Right hindlimb (tissue), 1 donor: ENCODE measurements at regions not wholly inside any gene's neighbourhood (a gene's known extent, or its start where the extent isn't known, plus 50 kb on each side); places are given as distances from the start of the nearest gene placed in this dataset.

Source experiments
- DNase-seq: peaks from one replicate; pipeline ENCODE4 v3.0.0-alpha.2; 2018

- no peak for DNase-seq
Measured at GRCh38 chr2:59096973-59097372, 855.8 kb upstream of the FANCL start.

GRCh38 chr2:59093571-59093970 lies 852.4 kb upstream of the FANCL start:
- DNase-seq: no peak

- no peak for DNase-seq
Measured at GRCh38 chr2:59084326-59084725, 843.2 kb upstream of the FANCL start.

GRCh38 chr2:59083075-59083828 lies 842.1 kb upstream of the FANCL start:
- DNase-seq: no peak

GRCh38 chr2:59082657-59083056 lies 841.5 kb upstream of the FANCL start:
- no peak for DNase-seq

GRCh38 chr2:59080451-59081181 lies 839.5 kb upstream of the FANCL start:
- DNase-seq: no peak

GRCh38 chr2:59077981-59078531 lies 836.9 kb upstream of the FANCL start:
- DNase-seq: no peak

GRCh38 chr2:59077026-59077725 lies 836.1 kb upstream of the FANCL start:
- no peak for DNase-seq

- DNase-seq: no peak
Measured at GRCh38 chr2:59076079-59076619, 835.0 kb upstream of the FANCL start.

GRCh38 chr2:59074071-59074470 lies 832.9 kb upstream of the FANCL start:
- DNase-seq: no peak

GRCh38 chr2:59073286-59073685 lies 832.2 kb upstream of the FANCL start:
- no peak for DNase-seq

GRCh38 chr2:59068255-59068654 lies 827.1 kb upstream of the FANCL start:
- no peak for DNase-seq

GRCh38 chr2:59066787-59067399 lies 825.8 kb upstream of the FANCL start:
- no peak for DNase-seq

- DNase-seq: no peak
Measured at GRCh38 chr2:59047373-59047995, 806.4 kb upstream of the FANCL start.

- DNase-seq: no peak
Measured at GRCh38 chr2:59046401-59047372, 805.6 kb upstream of the FANCL start.

GRCh38 chr2:59044736-59045135 lies 803.6 kb upstream of the FANCL start:
- no peak for DNase-seq

GRCh38 chr2:59041139-59041538 lies 800.0 kb upstream of the FANCL start:
- DNase-seq: no peak

GRCh38 chr2:59034837-59035236 lies 793.7 kb upstream of the FANCL start:
- DNase-seq: no peak

GRCh38 chr2:59034106-59034505 lies 793.0 kb upstream of the FANCL start:
- DNase-seq: no peak

GRCh38 chr2:59033661-59034060 lies 792.5 kb upstream of the FANCL start:
- no peak for DNase-seq

GRCh38 chr2:59032499-59032898 lies 791.4 kb upstream of the FANCL start:
- DNase-seq: peak; percentile 61
